Peyer's patch (tissue), 4 donors: ENCODE measurements at regions not wholly inside any gene's neighbourhood (a gene's known extent, or its start where the extent isn't known, plus 50 kb on each side); places are given as distances from the start of the nearest gene placed in this dataset.
"Not testable (repeated sequence)": the region's sequence is repeated elsewhere in the genome, so short reads cannot be mapped to it uniquely, and the experiment has no call there.

Source experiments
- DNase-seq, 3 donors: peaks; one replicate each; pipeline ENCODE4 v3.0.0-alpha.2; 2017 to 2019
- H3K27ac ChIP-seq, 4 donors: fragments of 200-600 bp; sonication (generic); one replicate each; pipeline ENCODE4 v1.5.1; 2016 to 2019
- H3K27me3 ChIP-seq, 2 donors: fragments of 200-600 bp; sonication (generic); one replicate each; pipeline ENCODE4 v1.5.1; 2019
- H3K36me3 ChIP-seq, 3 donors: fragments of 200-600 bp; sonication (generic); one replicate each; pipeline ENCODE4 v1.5.1; 2016 to 2019
- H3K4me1 ChIP-seq, 4 donors: fragments of 200-600 bp; sonication (generic); one replicate each; pipeline ENCODE4 v1.5.1; 2016 to 2019
- H3K4me3 ChIP-seq, 4 donors: fragments of 200-600 bp; sonication (generic); 1 replicate in 3 of 4; 2 replicates in 1 of 4; pipeline ENCODE4 v1.5.1; 2016 to 2019; ENCODE audit warnings: mild to moderate bottlenecking in 1 of 4
- H3K9me3 ChIP-seq, 4 donors: fragments of 200-600 bp; sonication (generic); one replicate each; pipeline ENCODE4 v1.5.1; 2016 to 2019; ENCODE audit warnings: mild to moderate bottlenecking in 1 of 4
- POLR2A ChIP-seq, 2 donors: fragments of 450-650 bp; IDR thresholded peaks; one replicate each; pipeline ENCODE4 v1.5.1; 2017; ENCODE audit warnings: antibody characterized with exemption in 2 of 2, mild to moderate bottlenecking in 2 of 2, moderate library complexity in 2 of 2
- small RNA-seq, 2 donors: library from RNA; depleted of rRNA; stranded (forward); fragments of <200 nt; gene quantifications; one replicate each; pipeline ENCODE3, GENCODE V24; 2016
- TF ChIP-seq, protein P1 (sequence below), 6 experiments: fragments of 450-650 bp in 4 of 6; fragments of 200-600 bp in 2 of 6; sonication (generic) in 1 of 6; IDR thresholded peaks; one replicate each; pipeline ENCODE4 v1.5.1; 2017 to 2019; ENCODE audit warnings: antibody characterized with exemption in 6 of 6, mild to moderate bottlenecking in 3 of 6, moderate library complexity in 1 of 6

DNA sequence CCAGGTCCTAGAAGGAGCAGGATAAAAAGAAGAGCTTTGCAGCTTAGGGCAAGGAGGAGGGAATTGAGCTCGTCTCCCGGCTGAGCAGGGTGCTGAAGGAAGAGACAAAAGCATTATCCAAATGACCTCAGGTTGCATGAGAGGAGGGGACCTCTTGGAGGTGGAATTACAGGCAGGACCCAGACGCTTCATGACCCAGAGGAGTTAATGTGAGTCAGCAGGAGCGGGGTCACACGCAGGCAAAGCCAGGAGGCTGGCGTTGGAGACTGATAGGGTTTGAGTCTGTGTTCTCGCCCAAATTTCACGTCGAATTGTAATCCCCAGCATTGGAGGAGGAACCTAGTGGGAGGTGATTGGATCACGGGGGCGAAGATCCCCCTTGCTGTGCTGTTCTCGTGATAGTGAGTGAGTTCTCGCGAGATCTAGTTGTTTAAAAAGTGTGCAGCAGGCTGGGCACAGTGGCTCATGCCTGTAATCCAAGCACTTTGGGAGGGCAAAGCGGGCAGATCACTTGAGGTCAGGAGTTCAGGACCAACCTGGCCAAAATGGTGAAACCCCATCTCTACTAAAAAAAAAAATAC is 63.7 kb upstream of the AUTS2 start:
- Histone ChIP-seq H3K4me1 (no peaks in the 10 kb centered on the region), H3K27me3 (no peaks in the 10 kb centered on the region), H3K27ac (no peak overlapping the region), H3K9me3 (no peaks in the 10 kb centered on the region), H3K36me3 (no peaks in the 10 kb centered on the region), H3K4me3 (no peak overlapping the region)
- no peak for DNase-seq
- TF ChIP-seq POLR2A (IDR thresholded peaks at IDR 0.05), result no peak
- TF ChIP-seq, protein P1, sequence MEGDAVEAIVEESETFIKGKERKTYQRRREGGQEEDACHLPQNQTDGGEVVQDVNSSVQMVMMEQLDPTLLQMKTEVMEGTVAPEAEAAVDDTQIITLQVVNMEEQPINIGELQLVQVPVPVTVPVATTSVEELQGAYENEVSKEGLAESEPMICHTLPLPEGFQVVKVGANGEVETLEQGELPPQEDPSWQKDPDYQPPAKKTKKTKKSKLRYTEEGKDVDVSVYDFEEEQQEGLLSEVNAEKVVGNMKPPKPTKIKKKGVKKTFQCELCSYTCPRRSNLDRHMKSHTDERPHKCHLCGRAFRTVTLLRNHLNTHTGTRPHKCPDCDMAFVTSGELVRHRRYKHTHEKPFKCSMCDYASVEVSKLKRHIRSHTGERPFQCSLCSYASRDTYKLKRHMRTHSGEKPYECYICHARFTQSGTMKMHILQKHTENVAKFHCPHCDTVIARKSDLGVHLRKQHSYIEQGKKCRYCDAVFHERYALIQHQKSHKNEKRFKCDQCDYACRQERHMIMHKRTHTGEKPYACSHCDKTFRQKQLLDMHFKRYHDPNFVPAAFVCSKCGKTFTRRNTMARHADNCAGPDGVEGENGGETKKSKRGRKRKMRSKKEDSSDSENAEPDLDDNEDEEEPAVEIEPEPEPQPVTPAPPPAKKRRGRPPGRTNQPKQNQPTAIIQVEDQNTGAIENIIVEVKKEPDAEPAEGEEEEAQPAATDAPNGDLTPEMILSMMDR (IDR thresholded peaks at IDR 0.05), result no peak

DNA sequence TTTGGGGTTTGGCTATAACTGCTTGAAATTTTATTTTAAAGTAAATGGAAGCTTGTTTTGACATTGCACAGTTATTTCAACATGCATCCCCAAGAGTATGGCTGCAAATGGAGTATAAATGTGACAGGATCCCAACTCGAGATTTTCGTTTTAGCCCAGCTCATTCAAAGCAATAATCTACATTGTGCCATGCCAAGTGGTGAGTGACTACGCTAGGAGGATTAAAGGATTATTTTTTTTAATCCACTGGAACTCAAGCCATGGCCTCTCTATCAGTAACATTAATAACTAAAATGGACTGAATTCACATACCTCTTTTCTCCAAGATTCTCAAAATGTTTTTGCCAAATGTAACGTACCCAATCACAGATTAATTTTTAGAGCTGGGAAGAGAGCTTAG is 60.6 kb upstream of the AUTS2 start:
- TF ChIP-seq POLR2A (IDR thresholded peaks at IDR 0.05), result no peak
- TF ChIP-seq, protein P1 (IDR thresholded peaks at IDR 0.05), result no peak
- Histone ChIP-seq H3K4me1 (no peaks in the 10 kb centered on the region), H3K27me3 (no peaks in the 10 kb centered on the region), H3K9me3 (no peaks in the 10 kb centered on the region), H3K36me3 (no peaks in the 10 kb centered on the region), H3K27ac (no peak overlapping the region), H3K4me3 (no peak overlapping the region)
- no peak for DNase-seq

DNA sequence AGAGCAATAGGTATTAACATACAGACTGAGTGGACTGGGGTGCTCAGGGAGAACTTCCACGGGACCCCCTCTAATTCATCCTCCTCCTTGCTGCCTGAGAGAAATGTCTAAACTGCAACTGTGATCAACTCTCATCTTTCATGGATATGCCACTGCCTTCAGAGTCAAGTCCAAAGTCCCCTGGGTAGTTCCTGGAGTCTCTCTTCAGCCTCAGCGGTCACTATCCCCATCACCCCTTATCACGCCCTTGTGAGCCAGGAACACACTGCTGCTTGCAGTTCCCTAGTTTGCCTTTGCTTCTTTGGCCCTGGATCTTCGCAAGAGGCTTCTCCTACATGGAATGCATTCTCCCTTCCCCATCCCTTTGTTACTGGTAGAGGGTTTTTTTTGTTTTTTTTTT is 58.7 kb upstream of the AUTS2 start:
- TF ChIP-seq, protein P1 (IDR thresholded peaks at IDR 0.05), result no peak
- TF ChIP-seq POLR2A (IDR thresholded peaks at IDR 0.05), result no peak
- Histone ChIP-seq H3K27ac (no peak overlapping the region), H3K4me1 (no peaks in the 10 kb centered on the region), H3K9me3 (no peaks in the 10 kb centered on the region), H3K27me3 (no peaks in the 10 kb centered on the region), H3K36me3 (no peaks in the 10 kb centered on the region), H3K4me3 (no peak overlapping the region)
- no peak for DNase-seq

DNA sequence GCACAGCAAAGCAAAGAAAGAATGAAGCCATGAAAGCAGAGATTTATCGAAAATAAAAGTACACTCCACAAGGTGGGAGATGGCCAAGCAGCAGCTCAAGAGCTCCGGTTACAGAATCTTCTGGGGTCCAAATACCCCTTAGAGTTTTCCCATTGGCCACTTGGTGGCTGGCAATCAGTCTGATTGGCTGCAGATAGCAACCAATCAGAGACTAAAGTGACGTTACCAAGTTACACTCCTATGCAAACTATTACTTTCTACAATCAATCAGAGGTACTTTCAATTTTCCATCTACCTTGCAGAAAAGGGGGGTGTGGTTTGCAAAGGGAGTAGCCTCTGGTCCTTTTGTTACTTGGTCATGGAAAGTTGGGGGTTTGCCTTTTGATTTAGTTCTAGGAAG is 58.0 kb upstream of the AUTS2 start:
- DNase-seq, result no peak
- no peak overlapping the region for H3K4me3 ChIP-seq

DNA sequence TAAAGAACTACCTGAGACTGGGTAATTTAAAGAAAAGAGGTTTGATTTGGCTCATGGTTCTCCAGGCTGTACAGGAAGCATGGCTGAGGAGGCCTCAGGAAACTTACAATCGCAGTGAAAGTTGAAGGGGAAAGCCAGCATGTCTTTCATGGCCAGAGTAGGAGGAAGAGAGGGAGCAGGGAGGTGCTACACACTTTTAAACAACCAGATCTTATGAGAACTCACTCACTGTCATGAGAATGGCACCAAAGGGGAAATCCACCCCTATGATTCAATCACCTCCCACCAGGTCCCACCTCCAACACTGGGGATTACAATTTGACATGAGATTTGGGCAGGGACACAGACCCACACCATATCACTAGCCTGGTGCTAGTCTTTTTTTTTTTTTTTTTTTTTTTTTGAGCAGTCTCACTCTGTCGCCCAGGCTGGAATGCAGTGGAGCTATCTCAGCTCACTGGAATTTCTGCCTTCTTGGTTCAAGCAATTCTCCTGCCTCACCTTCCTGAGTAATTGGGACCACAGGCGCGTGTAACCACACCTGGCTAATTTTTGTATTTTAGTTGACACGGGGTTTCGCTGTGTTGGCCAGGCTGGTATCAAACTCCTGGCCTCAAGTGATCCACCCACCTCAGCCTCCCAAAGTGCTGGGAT is 56.4 kb upstream of the AUTS2 start:
- not testable (repeated sequence) for H3K9me3 ChIP-seq, H3K36me3 ChIP-seq, H3K27me3 ChIP-seq, H3K4me1 ChIP-seq, DNase-seq, H3K27ac ChIP-seq, H3K4me3 ChIP-seq

More for the DNA sequence above, 58.0 kb upstream of the AUTS2 start:
- Histone ChIP-seq H3K9me3 (no peaks in the 10 kb centered on the region), H3K36me3 (no peaks in the 10 kb centered on the region), H3K27me3 (no peaks in the 10 kb centered on the region), H3K4me1 (no peaks in the 10 kb centered on the region), H3K27ac (no peak overlapping the region)
- no peak for TF ChIP-seq POLR2A (IDR thresholded peaks at IDR 0.05)
- TF ChIP-seq, protein P1 (IDR thresholded peaks at IDR 0.05), result no peak

DNA sequence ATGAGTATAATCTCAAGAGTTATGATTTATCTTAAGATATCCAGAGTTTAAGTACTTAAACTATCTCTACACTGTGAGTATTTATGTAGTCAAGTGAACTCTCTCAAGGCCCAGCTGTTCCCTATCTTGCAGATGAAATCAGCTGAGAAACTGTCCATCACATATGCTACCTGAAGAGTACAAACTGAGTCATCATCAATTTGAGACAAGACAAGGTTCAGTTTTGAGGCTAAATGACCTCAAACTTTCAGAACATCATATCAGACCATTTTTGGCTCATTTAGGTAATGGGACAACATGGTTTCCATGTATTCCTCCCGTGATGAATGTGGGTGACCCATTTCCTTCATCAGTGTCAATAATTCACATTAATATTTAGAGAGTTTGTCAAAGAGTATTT is 53.1 kb upstream of the AUTS2 start:
- TF ChIP-seq, protein P1 (IDR thresholded peaks at IDR 0.05), result no peak
- TF ChIP-seq POLR2A (IDR thresholded peaks at IDR 0.05), result no peak
- H3K9me3 ChIP-seq, result no peaks in the 10 kb centered on the region

More for the DNA sequence above, 53.1 kb upstream of the AUTS2 start:
- Histone ChIP-seq H3K27ac (no peak overlapping the region), H3K4me1 (no peaks in the 10 kb centered on the region), H3K4me3 (no peak overlapping the region), H3K36me3 (no peaks in the 10 kb centered on the region), H3K27me3 (no peaks in the 10 kb centered on the region)
- DNase-seq, result no peak

Small RNA genes lying in the stretch of these regions (small RNA-seq; reads per million reads assigned to genes)
- 0 reads per million in 2 donors for gene MTATP6P21
- 0 reads per million in 2 donors for gene RF00019
- gene RNA5SP231, result 0 reads per million in 2 donors
- 0 reads per million in 2 donors for gene RNU6-229P
- 0 reads per million in 2 donors for gene RNU6-832P
